ENCODE measurements at regions not wholly inside any gene's neighbourhood (a gene's known extent, or its start where the extent isn't known, plus 50 kb on each side); places are given as distances from the start of the nearest gene placed in this dataset.

- no peaks in the 10 kb centered on the region for H3K9me1 ChIP-seq (ENCODE audit: control insufficient read depth, insufficient read depth, low read length)
- H3K79me2 ChIP-seq (ENCODE audit: control insufficient read depth, insufficient read depth, low read length), result no peaks in the 10 kb centered on the region
- no peak for DNase-seq (ENCODE audit: extremely low read depth in 1 of 4, low spot score in 3 of 4)
- intact Hi-C loops (cut with micrococcal nuclease) (no loop called here), in situ Hi-C loops (cut with MboI) (no loop called here)
- ATAC-seq, result no peak
- 0% methylated on average over 4 of the region's 4 CpGs for WGBS (ENCODE audit: insufficient coverage, low coverage, missing lambda C conversion rate)
- H3K27me3 ChIP-seq (ENCODE audit: control insufficient read depth in 2 of 2, insufficient read depth in 2 of 2, low read length in 2 of 2), result no peaks in the 10 kb centered on the region
- no TSS peak for BruUV-seq (replicated peaks)
- no peaks in the 10 kb centered on the region for H3K4me1 ChIP-seq (replicated peaks in 1 of 2; ENCODE audit: control insufficient read depth in 2 of 2, insufficient read depth in 2 of 2, low read length in 2 of 2)
- ChIA-PET CTCF (ENCODE audit: low intra/inter-chr PET ratio) (no interaction called here), POLR2A (no interaction called here)
- FAIRE-seq, result no peak
- H3K27ac ChIP-seq (ENCODE audit: extremely low read depth, low read depth, low read length), result no peak overlapping the region
- no peak overlapping the region for H2AFZ ChIP-seq (ENCODE audit: low read depth, low read length)
- H3K4me2 ChIP-seq (ENCODE audit: insufficient read depth, low read length), result no peak overlapping the region
- H3K9ac ChIP-seq (ENCODE audit: insufficient read depth in 1 of 2, low read depth in 2 of 2, low read length in 2 of 2), result no peak overlapping the region
- no peaks in the 10 kb centered on the region for H3K36me3 ChIP-seq (ENCODE audit: control insufficient read depth, insufficient read depth, low read length)
- no peaks in the 10 kb centered on the region for H4K20me1 ChIP-seq (replicated peaks; ENCODE audit: control insufficient read depth, insufficient read depth, low read length)
- no peak overlapping the region for H3K4me3 ChIP-seq
- TF ChIP-seq, protein P1, sequence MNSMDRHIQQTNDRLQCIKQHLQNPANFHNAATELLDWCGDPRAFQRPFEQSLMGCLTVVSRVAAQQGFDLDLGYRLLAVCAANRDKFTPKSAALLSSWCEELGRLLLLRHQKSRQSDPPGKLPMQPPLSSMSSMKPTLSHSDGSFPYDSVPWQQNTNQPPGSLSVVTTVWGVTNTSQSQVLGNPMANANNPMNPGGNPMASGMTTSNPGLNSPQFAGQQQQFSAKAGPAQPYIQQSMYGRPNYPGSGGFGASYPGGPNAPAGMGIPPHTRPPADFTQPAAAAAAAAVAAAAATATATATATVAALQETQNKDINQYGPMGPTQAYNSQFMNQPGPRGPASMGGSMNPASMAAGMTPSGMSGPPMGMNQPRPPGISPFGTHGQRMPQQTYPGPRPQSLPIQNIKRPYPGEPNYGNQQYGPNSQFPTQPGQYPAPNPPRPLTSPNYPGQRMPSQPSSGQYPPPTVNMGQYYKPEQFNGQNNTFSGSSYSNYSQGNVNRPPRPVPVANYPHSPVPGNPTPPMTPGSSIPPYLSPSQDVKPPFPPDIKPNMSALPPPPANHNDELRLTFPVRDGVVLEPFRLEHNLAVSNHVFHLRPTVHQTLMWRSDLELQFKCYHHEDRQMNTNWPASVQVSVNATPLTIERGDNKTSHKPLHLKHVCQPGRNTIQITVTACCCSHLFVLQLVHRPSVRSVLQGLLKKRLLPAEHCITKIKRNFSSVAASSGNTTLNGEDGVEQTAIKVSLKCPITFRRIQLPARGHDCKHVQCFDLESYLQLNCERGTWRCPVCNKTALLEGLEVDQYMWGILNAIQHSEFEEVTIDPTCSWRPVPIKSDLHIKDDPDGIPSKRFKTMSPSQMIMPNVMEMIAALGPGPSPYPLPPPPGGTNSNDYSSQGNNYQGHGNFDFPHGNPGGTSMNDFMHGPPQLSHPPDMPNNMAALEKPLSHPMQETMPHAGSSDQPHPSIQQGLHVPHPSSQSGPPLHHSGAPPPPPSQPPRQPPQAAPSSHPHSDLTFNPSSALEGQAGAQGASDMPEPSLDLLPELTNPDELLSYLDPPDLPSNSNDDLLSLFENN (IDR thresholded peaks at IDR 0.05; ENCODE audit: low read depth in 2 of 2, low read length in 2 of 2), result no peak
- TF ChIP-seq ZBTB8A (IDR thresholded peaks at IDR 0.05; ENCODE audit: partially characterized antibody) (no peak), CBX8 (IDR thresholded peaks at IDR 0.05; ENCODE audit: borderline replicate concordance, extremely low read depth, low read depth, low read length, poor library complexity, severe bottlenecking) (no peak), ZFX (CRISPR knock-in tag; IDR thresholded peaks at IDR 0.05) (no peak), ZNF146 (CRISPR knock-in tag; IDR thresholded peaks at IDR 0.05; ENCODE audit: unreplicated experiment) (no peak), ZNF407 (IDR thresholded peaks at IDR 0.05; ENCODE audit: low read depth) (no peak)
- TF ChIP-seq, protein P2, sequence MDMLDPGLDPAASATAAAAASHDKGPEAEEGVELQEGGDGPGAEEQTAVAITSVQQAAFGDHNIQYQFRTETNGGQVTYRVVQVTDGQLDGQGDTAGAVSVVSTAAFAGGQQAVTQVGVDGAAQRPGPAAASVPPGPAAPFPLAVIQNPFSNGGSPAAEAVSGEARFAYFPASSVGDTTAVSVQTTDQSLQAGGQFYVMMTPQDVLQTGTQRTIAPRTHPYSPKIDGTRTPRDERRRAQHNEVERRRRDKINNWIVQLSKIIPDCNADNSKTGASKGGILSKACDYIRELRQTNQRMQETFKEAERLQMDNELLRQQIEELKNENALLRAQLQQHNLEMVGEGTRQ (CRISPR knock-in tag; IDR thresholded peaks at IDR 0.05), result no peak
- no peaks in the 10 kb centered on the region for H3K9me3 ChIP-seq (replicated peaks; ENCODE audit: control insufficient read depth, insufficient read depth, low read depth, low read length)
Observed at GRCh38 chr3:55364421-55364820, 122.7 kb downstream of the WNT5A start.
